K562 (cell line): ENCODE measurements at regions not wholly inside any gene's neighbourhood (a gene's known extent, or its start where the extent isn't known, plus 50 kb on each side); places are given as distances from the start of the nearest gene placed in this dataset.

Source experiments
- ATAC-seq: fragments of 200-7000 bp; cut with Tn5 transposase; 3 replicates; pipeline ENCODE4 v1.9.1; 2020; ENCODE audit warnings: moderate library complexity
- BruUV-seq: library from RNA; stranded (reverse); fragments of 400-500 nt; replicated peaks from 2 replicates; lab custom pipeline; 2021; lab: Mats Ljungman, UMichigan
- CTCF ChIA-PET: fragments of 300-600 bp; formaldehyde crosslinking; extraction: SDS; loops from one replicate; lab custom pipeline; 2021; ENCODE audit warnings: low intra/inter-chr PET ratio; lab: Yijun Ruan, JAX
- POLR2A ChIA-PET: fragments of 300-600, 350-650 bp; sonication (Branson Sonifier 250); formaldehyde crosslinking; extraction: SDS; loops from one replicate; lab custom pipeline; 2021; ENCODE audit warnings: antibody characterized with exemption, inconsistent platforms; lab: Yijun Ruan, JAX
- DNase-seq, 4 experiments: peaks; one replicate each; pipeline versions ENCODE4 v3.0.0 to v3.0.0-alpha.2; 2011 to 2018; ENCODE audit warnings: low spot score in 3 of 4, mixed read lengths in 3 of 4; ENCODE audit errors: extremely low read depth in 1 of 4
- FAIRE-seq: peaks from 2 replicates; lab custom pipeline; 2011; peaks lifted over from hg19 to GRCh38; lab: Jason Lieb, UNC
- H2AFZ ChIP-seq: 2 replicates; pipeline ENCODE4 v1.6.0; 2011; ENCODE audit warnings: low read depth, low read length, control low read depth, inconsistent platforms
- H3K27ac ChIP-seq: fragments of 200-600 bp; 3 replicates; pipeline ENCODE4 v1.8.0; 2011; ENCODE audit warnings: low read depth, mild to moderate bottlenecking, control low read depth, inconsistent platforms, low read length, moderate library complexity, mixed read lengths; ENCODE audit errors: extremely low read depth
- H3K27me3 ChIP-seq, 2 experiments: fragments of 300-600 bp in 1 of 2; 2 replicates in 1 of 2; 3 replicates in 1 of 2; pipeline versions ENCODE4 v1.6.0 to v1.8.0; 2011; ENCODE audit warnings: inconsistent platforms in 2 of 2, low read length in 2 of 2, mild to moderate bottlenecking in 1 of 2, mixed read lengths in 1 of 2, moderate library complexity in 1 of 2; ENCODE audit not compliant: control insufficient read depth in 2 of 2, insufficient read depth in 2 of 2
- H3K36me3 ChIP-seq: fragments of 300-600 bp; 3 replicates; pipeline ENCODE4 v1.8.0; 2011; ENCODE audit warnings: mild to moderate bottlenecking, low read length, inconsistent platforms; ENCODE audit not compliant: control insufficient read depth, insufficient read depth
- H3K4me1 ChIP-seq, 2 experiments: fragments of 200-600 bp in 1 of 2; replicated peaks in 1 of 2; 2 replicates in 1 of 2; 3 replicates in 1 of 2; pipeline versions ENCODE4 v1.5.1 to v1.8.0; 2011; ENCODE audit warnings: inconsistent platforms in 2 of 2, low read length in 2 of 2, mild to moderate bottlenecking in 1 of 2, mixed read lengths in 1 of 2, moderate library complexity in 1 of 2; ENCODE audit not compliant: control insufficient read depth in 2 of 2, insufficient read depth in 2 of 2
- H3K4me2 ChIP-seq: 2 replicates; pipeline ENCODE4 v1.6.1; 2011; ENCODE audit warnings: low read length, control low read depth, inconsistent platforms, mixed read lengths; ENCODE audit not compliant: insufficient read depth
- H3K4me3 ChIP-seq: fragments of 200-600 bp; sonication (generic), shearing (Covaris generic); 2 replicates; pipeline ENCODE4 v1.5.1; 2016; ENCODE audit warnings: control low read depth, inconsistent platforms
- H3K79me2 ChIP-seq: fragments of 200-600 bp; 3 replicates; pipeline ENCODE4 v1.8.0; 2011; ENCODE audit warnings: low read length, inconsistent platforms; ENCODE audit not compliant: control insufficient read depth, insufficient read depth
- H3K9ac ChIP-seq, 2 experiments: 2 replicates each; pipeline versions ENCODE4 v1.6.0 to v1.6.1; 2011; ENCODE audit warnings: low read depth in 2 of 2, low read length in 2 of 2, control low read depth in 1 of 2, inconsistent platforms in 1 of 2, mild to moderate bottlenecking in 1 of 2, mixed read lengths in 1 of 2; ENCODE audit not compliant: insufficient read depth in 1 of 2
- H3K9me1 ChIP-seq: one replicate; pipeline ENCODE4 v1.6.0; 2011; ENCODE audit warnings: inconsistent platforms, mild to moderate bottlenecking, low read length, moderate library complexity; ENCODE audit not compliant: control insufficient read depth, insufficient read depth
- H3K9me3 ChIP-seq: replicated peaks from 2 replicates; pipeline ENCODE4 v1.5.1; 2011; ENCODE audit warnings: low read depth, low read length, inconsistent platforms; ENCODE audit not compliant: control insufficient read depth, insufficient read depth
- H4K20me1 ChIP-seq: replicated peaks from 2 replicates; pipeline ENCODE4 v1.6.1; 2011; ENCODE audit warnings: low read length, inconsistent platforms, mixed read lengths; ENCODE audit not compliant: control insufficient read depth, insufficient read depth
- BACH1 ChIP-seq: fragments of 200-800 bp; sonication (Bioruptor generic); IDR thresholded peaks from 2 replicates; pipeline ENCODE4 v1.6.1; 2016; ENCODE audit warnings: missing genetic modification characterization, missing compliant biosample characterization
- BHLHE40 ChIP-seq: IDR thresholded peaks from 2 replicates; pipeline ENCODE4 v1.6.1; 2011; ENCODE audit warnings: low read length, improper control_type of control experiment
- CBX3 ChIP-seq, 2 experiments: IDR thresholded peaks; 1 replicate in 1 of 2; 2 replicates in 1 of 2; pipeline ENCODE4 v1.6.1; 2012; ENCODE audit warnings: inconsistent platforms in 2 of 2, low read length in 2 of 2, borderline replicate concordance in 1 of 2, control low read depth in 1 of 2
- NR2C1 ChIP-seq, 2 experiments: fragments of 450-650 bp; IDR thresholded peaks; 2 replicates each; pipeline ENCODE4 v1.6.1; 2017; ENCODE audit warnings: mild to moderate bottlenecking in 2 of 2, antibody characterized with exemption in 1 of 2, inconsistent platforms in 1 of 2, missing compliant biosample characterization in 1 of 2, missing genetic modification characterization in 1 of 2
- RBFOX2 ChIP-seq: fragments of 200-400 bp; formaldehyde crosslinking; IDR thresholded peaks from 2 replicates; pipeline ENCODE4 v1.6.1; 2017; ENCODE audit warnings: low read depth, mild to moderate bottlenecking, low read length, moderate library complexity
- TFE3 ChIP-seq: fragments of 450-650 bp; formaldehyde crosslinking; IDR thresholded peaks from 2 replicates; pipeline ENCODE4 v1.4.0; 2020; ENCODE audit warnings: mild to moderate bottlenecking, mixed read lengths
- WGBS: fragments of 100-300 bp; shearing (Covaris generic); methylation state at CpG from one replicate; pipeline ENCODE4 v1.1.6; 2016; ENCODE audit warnings: low coverage, mixed read lengths; ENCODE audit not compliant: insufficient coverage; ENCODE audit errors: missing lambda C conversion rate; 5-methylcytosine and 5-hydroxymethylcytosine counted together
- in situ Hi-C: fragments of 300-500 bp; cut with MboI; formaldehyde crosslinking; loops from 4 replicates; pipeline ENCODE4 v1.15.0; 2018; ENCODE audit warnings: inconsistent platforms, mixed read lengths
- intact Hi-C: fragments of 100-400 bp; cut with micrococcal nuclease; formaldehyde crosslinking; loops from 2 replicates; pipeline ENCODE4 v1.14.2; 2022

GRCh38 chr1:10900691-10901090 lies 104.2 kb upstream of the CASZ1 start:
- CTCF ChIA-PET = interaction anchor here (0.7 kb wide), 1 partner anchor 20 kb away, joined by 3 read pairs; no protein-coding TSS in a partner anchor
- no peak overlapping the region for H3K4me3 ChIP-seq

GRCh38 chr1:10901091-10901890 lies 104.8 kb upstream of the CASZ1 start:
- DNase-seq (no peak), ATAC-seq (no peak), FAIRE-seq (no peak)
- H3K9me1 ChIP-seq = no peaks in the 10 kb centered on the region
- H3K4me1 ChIP-seq = peaks cover 0 to 24% of the 10 kb centered on the region in 2 experiments; a peak in 2 of 5 replicates
- TF ChIP-seq TFE3 (CRISPR knock-in tag) (peak; percentile 20; the same call in 1 of the 2 replicates), BHLHE40 (peak; percentile 48; the same call in 1 of the 2 replicates), CBX3 (IDR thresholded peaks at IDR 0.05; ENCODE audit: borderline replicate concordance in 1 of 2, low read length in 2 of 2) (no peak), BACH1 (no peak)
- no peak overlapping the region for H3K4me2 ChIP-seq
- no peaks in the 10 kb centered on the region for H3K36me3 ChIP-seq
- H3K79me2 ChIP-seq = no peaks in the 10 kb centered on the region
- no peak overlapping the region for H3K9ac ChIP-seq
- in situ Hi-C loops (no loop called here), intact Hi-C loops (no loop called here)
- BruUV-seq = no TSS peak
- no peak overlapping the region for H3K27ac ChIP-seq
- H2AFZ ChIP-seq = no peak overlapping the region
- WGBS = 5% methylated on average over 26 of the region's 29 CpGs
- H4K20me1 ChIP-seq = 0 out of 2 replicates have a peak, but pooled peaks cover 9% of the 10 kb centered on the region
- H3K27me3 ChIP-seq = peaks cover 50 to 88% of the 10 kb centered on the region in 2 experiments; a peak in 4 of 5 replicates
- CTCF ChIA-PET = interaction anchor here (0.7 kb wide), 1 partner anchor 19 kb away, joined by 3 read pairs; no protein-coding TSS in a partner anchor
- H3K9me3 ChIP-seq = no peaks in the 10 kb centered on the region
- POLR2A ChIA-PET = interaction anchor here (0.6 to 1.2 kb wide), 4 partner anchors 11 to 94 kb away, joined by 3 to 4 read pairs (median 3); no protein-coding TSS in a partner anchor
- H3K4me3 ChIP-seq = no peak overlapping the region

More at GRCh38 chr1:10900691-10901090, 104.2 kb upstream of the CASZ1 start:
- in situ Hi-C loops = no loop called here
- 1% methylated on average over 6 of the region's 6 CpGs for WGBS
- no peaks in the 10 kb centered on the region for H3K9me3 ChIP-seq
- peaks cover 52 to 82% of the 10 kb centered on the region in 2 experiments; a peak in 4 of 5 replicates for H3K27me3 ChIP-seq
- no peak overlapping the region for H3K9ac ChIP-seq
- no TSS peak for BruUV-seq
- no peaks in the 10 kb centered on the region for H3K79me2 ChIP-seq
- peaks cover 0 to 24% of the 10 kb centered on the region in 2 experiments; a peak in 2 of 5 replicates for H3K4me1 ChIP-seq
- no peaks in the 10 kb centered on the region for H3K9me1 ChIP-seq
- POLR2A ChIA-PET = interaction anchor here (0.6 to 1.2 kb wide), 6 partner anchors 9 to 652 kb away, joined by 3 to 4 read pairs (median 3); no protein-coding TSS in a partner anchor
- intact Hi-C loops = no loop called here
- no peak overlapping the region for H3K4me2 ChIP-seq
- DNase-seq (no peak), FAIRE-seq (no peak), ATAC-seq (peak; percentile 37)
- H4K20me1 ChIP-seq = 0 out of 2 replicates have a peak, but pooled peaks cover 9% of the 10 kb centered on the region
- no peak overlapping the region for H3K27ac ChIP-seq
- H2AFZ ChIP-seq = no peak overlapping the region
- H3K36me3 ChIP-seq = no peaks in the 10 kb centered on the region
- TF ChIP-seq RBFOX2 = 0 out of 2 replicates have a peak, but pooled peaks have one; percentile 16
- TF ChIP-seq NR2C1 (IDR thresholded peaks at IDR 0.05) = no peak
- TF ChIP-seq NR2C1 (tag; IDR thresholded peaks at IDR 0.05) = no peak
- TF ChIP-seq, all 486 proteins: peak for 1
